A549 (cell line): ENCODE measurements at regions not wholly inside any gene's neighbourhood (a gene's known extent, or its start where the extent isn't known, plus 50 kb on each side); places are given as distances from the start of the nearest gene placed in this dataset.

Experiments
- CEBPB ChIP-seq, 2 experiments: fragments of >200 bp in 1 of 2; sonication (Bioruptor Twin) in 1 of 2; formaldehyde crosslinking in 1 of 2; IDR thresholded peaks; 2 replicates each; pipeline ENCODE4 v1.6.1; 2012 to 2016
- CTCF ChIP-seq: fragments of >200 bp; sonication (Bioruptor Twin); formaldehyde crosslinking; IDR thresholded peaks from 3 replicates; pipeline ENCODE4 v1.5.1; 2016
- HOXA7 ChIP-seq: fragments of 250-450 bp; sonication (Bioruptor Pico); IDR thresholded peaks from 2 replicates; pipeline ENCODE4 v1.5.0; 2020; ENCODE audit warnings: mild to moderate bottlenecking, moderate library complexity
- MAFK ChIP-seq: fragments of 450-650 bp; IDR thresholded peaks from 2 replicates; pipeline ENCODE4 v1.6.1; 2014; ENCODE audit not compliant: partially characterized antibody
- MAX ChIP-seq: IDR thresholded peaks from 2 replicates; pipeline ENCODE4 v1.6.1; 2012
- NFE2L2 ChIP-seq: fragments of 150-350 bp; conservative IDR thresholded peaks from 2 replicates; pipeline ENCODE4 v1.6.1; 2014; ENCODE audit warnings: low read length
- POLR2A ChIP-seq: IDR thresholded peaks from 2 replicates; pipeline ENCODE4 v1.6.1; 2012; ENCODE audit warnings: mild to moderate bottlenecking, low read length
- REST ChIP-seq: fragments of 200-600 bp; sonication (generic); IDR thresholded peaks from 2 replicates; pipeline ENCODE4 v1.6.1; 2016; ENCODE audit warnings: antibody characterized with exemption, mild to moderate bottlenecking, moderate library complexity
- SREBF2 ChIP-seq: fragments of 450-650 bp; IDR thresholded peaks from 2 replicates; pipeline ENCODE4 v1.6.1; 2014; ENCODE audit warnings: mild to moderate bottlenecking, moderate library complexity

GRCh38 chr18:75728621-75729020, 301.1 kb upstream of the SMIM21 start:
- TF ChIP-seq NFE2L2 (no peak), MAX (no peak), SREBF2 (no peak), POLR2A (no peak), REST (no peak), HOXA7 (CRISPR knock-in tag) (no peak), CTCF (no peak), CEBPB (IDR thresholded peaks at IDR 0.05) (no peak), MAFK (no peak)
